ENCODE measurements at regions not wholly inside any gene's neighbourhood (a gene's known extent, or its start where the extent isn't known, plus 50 kb on each side); places are given as distances from the start of the nearest gene placed in this dataset.

GRCh38 chr7:32171248-32171647 lies 101.0 kb upstream of the PDE1C start:
- no peak for DNase-seq

GRCh38 chr7:32170838-32171237 lies 100.6 kb upstream of the PDE1C start:
- DNase-seq, result no peak

GRCh38 chr7:32169228-32169627 lies 99.0 kb upstream of the PDE1C start:
- no peak for DNase-seq

GRCh38 chr7:32167815-32168214 lies 97.6 kb upstream of the PDE1C start:
- no peak for DNase-seq

GRCh38 chr7:32167256-32167655 lies 97.0 kb upstream of the PDE1C start:
- no peak for DNase-seq

- DNase-seq, result no peak
These were observed 94.3 kb upstream of the PDE1C start for GRCh38 chr7:32164341-32164996.

GRCh38 chr7:32163896-32164295 lies 93.7 kb upstream of the PDE1C start:
- no peak for DNase-seq

GRCh38 chr7:32163141-32163806 lies 93.1 kb upstream of the PDE1C start:
- no peak for DNase-seq

- DNase-seq, result no peak
These were observed 91.5 kb upstream of the PDE1C start for GRCh38 chr7:32161708-32162107.

- no peak for DNase-seq
These were observed 88.8 kb upstream of the PDE1C start for GRCh38 chr7:32158751-32159745.

GRCh38 chr7:32158076-32158475 lies 87.9 kb upstream of the PDE1C start:
- no peak for DNase-seq

GRCh38 chr7:32155712-32156111 lies 85.5 kb upstream of the PDE1C start:
- DNase-seq, result no peak

GRCh38 chr7:32154797-32155196 lies 84.6 kb upstream of the PDE1C start:
- DNase-seq, result no peak

GRCh38 chr7:32153006-32153405 lies 82.8 kb upstream of the PDE1C start:
- DNase-seq, result no peak

GRCh38 chr7:32152576-32152975 lies 82.4 kb upstream of the PDE1C start:
- no peak for DNase-seq

- DNase-seq, result no peak
These were observed 80.4 kb upstream of the PDE1C start for GRCh38 chr7:32150589-32150988.

- no peak for DNase-seq
These were observed 79.8 kb upstream of the PDE1C start for GRCh38 chr7:32150039-32150438.

GRCh38 chr7:32147546-32148268 lies 77.5 kb upstream of the PDE1C start:
- no peak for DNase-seq

GRCh38 chr7:32145911-32146310 lies 75.7 kb upstream of the PDE1C start:
- no peak for DNase-seq

GRCh38 chr7:32144676-32145075 lies 74.5 kb upstream of the PDE1C start:
- no peak for DNase-seq

GRCh38 chr7:32143301-32143700 lies 73.1 kb upstream of the PDE1C start:
- no peak for DNase-seq

GRCh38 chr7:32142649-32143048 lies 72.4 kb upstream of the PDE1C start:
- DNase-seq, result no peak
